ENCODE measurements at regions not wholly inside any gene's neighbourhood (a gene's known extent, or its start where the extent isn't known, plus 50 kb on each side); places are given as distances from the start of the nearest gene placed in this dataset.

- intact Hi-C loops (cut with micrococcal nuclease; ENCODE audit: unreplicated experiment) = no loop called here
- no peaks in the 10 kb centered on the region for H3K27me3 ChIP-seq (ENCODE audit: control insufficient read depth in 1 of 2, insufficient read depth in 2 of 2, low read length in 2 of 2)
- in situ Hi-C loops (cut with HindIII; ENCODE audit: extremely low pct_ligation_motif_present, low pct_unique_long_range_greater_than_20kb) = no loop called here
- ChIA-PET POLR2A (no interaction called here), CTCF (ENCODE audit: low intra/inter-chr PET ratio, low total read pairs) (no interaction called here)
- TF ChIP-seq ZNF749 (CRISPR knock-in tag; IDR thresholded peaks at IDR 0.05; ENCODE audit: borderline replicate concordance) (no peak), FOXJ3 (CRISPR knock-in tag; IDR thresholded peaks at IDR 0.05; ENCODE audit: borderline replicate concordance) (no peak), ZNF230 (CRISPR knock-in tag; IDR thresholded peaks at IDR 0.05) (no peak), TMF1 (CRISPR knock-in tag; IDR thresholded peaks at IDR 0.05; ENCODE audit: low read depth) (no peak), ATF5 (CRISPR knock-in tag; IDR thresholded peaks at IDR 0.05; ENCODE audit: low read depth) (no peak), ZNF580 (CRISPR knock-in tag; IDR thresholded peaks at IDR 0.05; ENCODE audit: borderline replicate concordance, low read depth) (no peak), CREM (IDR thresholded peaks at IDR 0.05) (no peak), CREM (CRISPR knock-in tag; IDR thresholded peaks at IDR 0.05) (no peak), ZNF512B (CRISPR knock-in tag; IDR thresholded peaks at IDR 0.05; ENCODE audit: borderline replicate concordance) (no peak), FOXK1 (CRISPR knock-in tag; IDR thresholded peaks at IDR 0.05; ENCODE audit: borderline replicate concordance, low read depth) (no peak), ZNF776 (CRISPR knock-in tag; IDR thresholded peaks at IDR 0.05) (no peak), DZIP1 (CRISPR knock-in tag; IDR thresholded peaks at IDR 0.05) (no peak), ZNF530 (CRISPR knock-in tag; IDR thresholded peaks at IDR 0.05; ENCODE audit: low read depth) (no peak), BORCS8-MEF2B (CRISPR knock-in tag; IDR thresholded peaks at IDR 0.05) (no peak)
- no TSS peak for BruUV-seq (replicated peaks)
- no peaks in the 10 kb centered on the region for H3K4me1 ChIP-seq (ENCODE audit: insufficient read depth, low read length)
- H3K36me3 ChIP-seq (replicated peaks in 1 of 2; ENCODE audit: control insufficient read depth in 1 of 2, insufficient read depth in 2 of 2, low read length in 2 of 2) = no peaks in the 10 kb centered on the region
- H3K79me2 ChIP-seq (ENCODE audit: insufficient read depth, low read length) = no peaks in the 10 kb centered on the region
- H3K4me3 ChIP-seq (replicated peaks in 1 of 3; ENCODE audit: insufficient read depth in 1 of 3, low read depth in 2 of 3, low read length in 3 of 3) = no peak overlapping the region
- H3K9me3 ChIP-seq (ENCODE audit: low read length) = no peaks in the 10 kb centered on the region
- no peaks in the 10 kb centered on the region for H4K20me1 ChIP-seq (ENCODE audit: insufficient read depth, low read length)
- no peak overlapping the region for H3K9ac ChIP-seq (ENCODE audit: insufficient read depth, low read depth, low read length)
- no peak for DNase-seq (ENCODE audit: low spot score)
- no peak overlapping the region for H2AFZ ChIP-seq (ENCODE audit: low read length)
- ATAC-seq = no peak
- no peak overlapping the region for H3K27ac ChIP-seq (ENCODE audit: extremely low read length, insufficient read depth, low read length)
- FAIRE-seq = no peak
- H3K4me2 ChIP-seq (ENCODE audit: low read depth, low read length) = no peak overlapping the region
- WGBS (ENCODE audit: low lambda C conversion rate) = 26% methylated on average over 2 of the region's 2 CpGs
These were observed 337.3 kb upstream of the DACH1 start for GRCh38 chr13:72204291-72204690.
